ENCODE measurements at regions not wholly inside any gene's neighbourhood (a gene's known extent, or its start where the extent isn't known, plus 50 kb on each side); places are given as distances from the start of the nearest gene placed in this dataset.
"Not testable (repeated sequence)": the region's sequence is repeated elsewhere in the genome, so short reads cannot be mapped to it uniquely, and the experiment has no call there.

GRCh38 chr15:93932164-93932776 lies 299.1 kb upstream of the MCTP2 start:
- DNase-seq: no peak

- no peak for DNase-seq
These were observed 301.8 kb upstream of the MCTP2 start for GRCh38 chr15:93929375-93930094.

DNA sequence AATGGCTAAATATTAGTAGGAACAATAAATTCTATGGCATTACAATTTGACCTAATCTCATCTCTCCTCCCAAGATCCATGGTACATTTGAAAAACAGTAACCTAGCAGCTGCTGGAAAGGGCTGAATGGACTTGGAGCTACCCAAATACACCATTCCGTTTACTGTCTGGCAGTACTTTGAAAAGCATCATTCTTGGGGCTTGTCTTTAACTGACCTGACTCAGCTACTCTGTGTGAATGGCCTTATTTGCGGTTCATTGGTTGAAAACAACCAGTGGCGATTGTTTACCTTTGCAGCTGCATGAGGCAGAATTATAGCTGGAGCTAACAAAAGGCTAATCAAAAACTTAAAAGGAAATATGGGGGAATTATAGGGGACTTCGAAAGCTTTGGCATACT lies 311.2 kb upstream of the MCTP2 start:
- DNase-seq: no peak

DNA sequence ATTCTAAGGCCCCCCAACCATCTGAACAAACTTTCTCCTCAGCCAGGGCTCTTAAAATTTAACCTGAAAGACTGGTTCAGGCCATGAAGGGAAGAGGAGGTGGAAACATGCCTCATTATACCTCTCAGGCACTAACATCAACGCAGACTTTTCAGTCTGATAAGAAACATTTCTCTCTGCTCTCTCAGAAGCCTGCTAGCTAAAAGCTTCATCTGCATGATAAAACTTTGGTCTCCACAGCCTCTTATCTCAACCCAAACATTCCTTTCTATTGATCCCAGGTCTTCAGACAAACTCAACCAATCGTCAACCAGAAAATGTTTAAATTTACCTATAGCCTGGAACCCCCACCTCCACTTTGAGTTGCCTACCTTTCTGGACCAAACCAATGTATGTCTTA lies 312.6 kb upstream of the MCTP2 start:
- DNase-seq: not testable (repeated sequence)

- no peak for DNase-seq
These were observed 314.2 kb upstream of the MCTP2 start for GRCh38 chr15:93917181-93917580.

GRCh38 chr15:93913871-93914270 lies 317.5 kb upstream of the MCTP2 start:
- DNase-seq: no peak

- no peak for DNase-seq
These were observed 318.1 kb upstream of the MCTP2 start for GRCh38 chr15:93913310-93913709.

DNA sequence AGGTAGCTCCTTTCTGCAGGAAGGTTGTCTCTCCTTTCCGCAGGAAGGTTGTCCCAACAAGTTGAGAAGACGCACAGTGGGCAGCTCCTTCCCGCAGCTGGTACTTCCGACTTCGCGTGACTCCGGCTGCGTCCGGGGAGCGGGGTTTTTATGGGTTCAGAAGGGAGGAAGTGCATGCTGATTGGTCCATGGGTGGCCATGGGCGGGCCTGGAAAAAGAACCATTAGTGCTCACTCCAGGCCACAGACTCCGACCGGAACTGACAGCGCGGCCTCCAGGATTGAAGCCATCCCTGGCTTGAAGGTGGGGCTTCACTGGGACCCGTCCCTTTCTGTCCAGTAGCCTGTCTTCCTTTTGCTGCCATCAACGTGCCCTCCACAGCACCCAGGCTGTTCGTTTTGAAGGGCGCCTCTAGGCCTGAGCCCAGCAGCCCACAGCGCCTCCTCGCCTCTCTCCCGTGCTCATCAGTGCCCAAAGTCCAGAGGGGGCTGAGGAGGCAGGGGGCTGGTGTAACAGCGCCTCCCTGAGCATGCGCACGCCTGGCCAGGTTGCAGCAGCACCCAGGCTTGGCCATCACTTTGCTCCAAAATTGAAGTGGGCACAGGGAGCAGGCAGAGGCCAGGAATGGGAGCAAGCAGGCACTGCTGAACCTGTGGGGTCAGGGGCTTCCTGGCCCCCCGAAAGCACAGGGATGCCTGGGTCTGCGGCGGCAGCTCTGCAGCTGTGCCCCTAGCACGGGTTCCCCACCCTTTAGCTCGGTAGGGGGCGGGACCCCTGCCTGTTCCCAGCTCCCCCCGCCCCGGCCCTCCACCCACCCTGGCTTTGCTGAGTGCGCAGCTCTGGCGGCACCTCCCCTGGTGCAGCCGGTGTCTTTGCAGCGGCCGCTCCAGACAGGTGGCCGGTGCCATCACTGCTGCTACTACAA lies 330.6 kb upstream of the MCTP2 start:
- DNase-seq: no peak

GRCh38 chr15:93899817-93900216 lies 331.5 kb upstream of the MCTP2 start:
- no peak for DNase-seq

- no peak for DNase-seq
These were observed 334.0 kb upstream of the MCTP2 start for GRCh38 chr15:93897377-93897776.

GRCh38 chr15:93895976-93896770 lies 335.2 kb upstream of the MCTP2 start:
- DNase-seq: no peak

- no peak for DNase-seq
These were observed 336.8 kb upstream of the MCTP2 start for GRCh38 chr15:93894438-93895036.

- no peak for DNase-seq
These were observed 344.2 kb upstream of the MCTP2 start for GRCh38 chr15:93887151-93887550.

DNA sequence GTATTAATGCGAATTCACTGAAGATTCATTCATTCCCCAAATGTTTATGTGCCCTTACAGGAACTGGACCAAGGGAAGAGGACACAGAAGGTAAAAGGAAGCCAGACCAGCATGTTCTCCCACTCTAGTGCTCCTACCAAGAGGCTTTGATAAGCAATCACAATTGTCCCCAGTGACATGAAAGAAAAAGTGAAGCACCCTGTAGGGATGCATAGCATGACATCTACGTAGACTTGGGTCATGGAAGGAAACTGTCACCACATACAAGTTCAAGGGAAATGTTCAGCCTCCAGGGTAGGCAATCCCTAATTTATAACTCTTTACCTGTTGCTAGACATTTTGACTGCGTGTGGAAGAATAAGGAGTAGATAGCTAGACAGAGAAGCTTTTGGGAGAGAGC lies 348.6 kb upstream of the MCTP2 start:
- DNase-seq: no peak

DNA sequence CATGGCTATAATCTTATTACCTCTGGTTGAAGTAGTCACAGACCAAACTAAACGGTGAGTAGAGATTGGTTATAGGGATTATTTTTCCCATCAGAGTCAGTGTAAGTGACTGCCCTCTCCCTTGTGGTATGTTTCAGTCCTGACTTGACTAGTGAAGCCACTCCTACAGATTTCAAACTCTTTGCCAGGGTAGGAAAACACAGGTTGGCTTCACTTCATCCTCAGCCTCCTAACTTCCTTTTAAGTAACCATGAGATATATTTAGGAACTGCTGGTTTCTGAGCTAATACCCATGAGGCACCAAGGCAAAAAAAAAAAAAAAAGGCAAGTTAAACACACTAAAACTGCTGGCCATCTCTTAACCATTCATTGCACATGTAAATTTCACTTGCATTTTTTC lies 349.2 kb upstream of the MCTP2 start:
- no peak for DNase-seq

GRCh38 chr15:93881310-93881709 lies 350.1 kb upstream of the MCTP2 start:
- no peak for DNase-seq

DNA sequence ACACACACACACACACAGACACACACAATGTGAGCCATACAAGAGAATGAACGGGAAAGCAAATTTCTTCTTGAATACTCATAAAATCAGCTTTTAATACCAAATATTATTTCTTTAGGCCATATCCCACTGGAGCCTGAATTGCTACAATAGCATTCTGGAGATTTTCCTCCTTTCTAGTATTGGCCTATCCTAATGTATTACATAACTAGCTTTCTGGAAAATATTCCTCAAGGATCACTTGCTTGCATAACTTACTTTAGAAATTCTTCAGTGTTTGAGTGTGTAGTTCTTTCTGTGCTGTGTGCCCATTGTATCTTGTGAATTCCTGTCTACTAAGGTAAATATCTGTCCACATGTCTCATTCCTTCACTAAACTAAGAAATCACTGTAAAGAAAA lies 351.0 kb upstream of the MCTP2 start:
- no peak for DNase-seq

- DNase-seq: no peak
These were observed 360.8 kb upstream of the MCTP2 start for GRCh38 chr15:93870583-93870982.

DNA sequence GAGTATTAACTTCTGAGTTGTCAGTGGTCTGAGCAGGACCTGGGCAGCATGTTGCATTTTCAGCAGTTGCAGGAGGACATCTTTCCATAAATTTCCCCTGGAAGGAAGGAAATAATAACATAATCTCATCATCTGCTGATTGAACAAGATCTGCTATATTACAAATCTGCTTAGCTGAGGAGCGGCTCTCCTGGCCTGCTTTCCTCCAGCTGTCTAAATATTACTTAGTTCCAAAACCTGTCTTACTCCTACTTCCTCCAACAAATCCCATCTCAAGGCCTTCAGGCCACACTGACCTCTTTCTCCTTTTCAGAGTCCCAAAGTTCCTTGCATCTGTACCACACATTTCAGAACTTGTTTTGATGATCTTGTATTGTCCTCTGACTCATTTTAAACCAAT lies 364.4 kb upstream of the MCTP2 start:
- DNase-seq: no peak

GRCh38 chr15:93866476-93866875 lies 364.9 kb upstream of the MCTP2 start:
- no peak for DNase-seq

DNA sequence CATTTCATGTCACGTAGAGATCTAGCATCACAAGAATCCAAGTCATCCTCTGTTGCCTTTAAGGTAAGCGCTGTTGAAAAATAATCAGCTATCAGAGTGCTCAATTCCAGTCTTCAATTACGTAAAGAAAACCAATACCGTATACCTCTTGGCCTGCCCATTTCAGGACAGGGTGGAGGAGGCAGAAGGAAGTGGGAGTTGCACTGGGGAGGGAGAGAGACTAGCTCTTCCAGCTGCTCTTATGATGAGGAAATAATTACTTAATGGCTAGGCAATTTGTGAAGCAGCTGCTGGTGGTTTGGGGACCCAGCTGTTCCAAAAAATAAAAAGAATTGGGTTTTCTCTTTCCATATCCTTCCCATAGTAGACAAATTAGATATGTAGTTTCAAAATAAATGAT lies 365.8 kb upstream of the MCTP2 start:
- DNase-seq: no peak

- DNase-seq: no peak
These were observed 368.6 kb upstream of the MCTP2 start for GRCh38 chr15:93862791-93863190.
